A673 (cell line): ENCODE measurements at regions not wholly inside any gene's neighbourhood (a gene's known extent, or its start where the extent isn't known, plus 50 kb on each side); places are given as distances from the start of the nearest gene placed in this dataset.

Source experiments
- BruUV-seq: library from RNA; stranded (reverse); fragments of 400-500 nt; replicated peaks from 2 replicates; lab custom pipeline; 2021; lab: Mats Ljungman, UMichigan
- CTCF ChIA-PET: fragments of 300-600 bp; sonication (Branson Sonifier 250); formaldehyde crosslinking; loops from one replicate; lab custom pipeline; 2022; ENCODE audit warnings: antibody characterized with exemption; lab: Charles Lee
- POLR2A ChIA-PET: fragments of 300-600 bp; sonication (Branson Sonifier 250); formaldehyde crosslinking; loops from one replicate; lab custom pipeline; 2022; ENCODE audit warnings: antibody characterized with exemption; ENCODE audit not compliant: low non-redundant PET; lab: Charles Lee
- DNase-seq: peaks from one replicate; pipeline ENCODE4 v3.0.0-alpha.2; 2015; ENCODE audit warnings: low spot score
- H3K27ac ChIP-seq: fragments of 200-600 bp; sonication (generic); 2 replicates; pipeline ENCODE4 v1.5.1; 2016; ENCODE audit warnings: mixed run types, low read depth, mild to moderate bottlenecking, mixed read lengths, antibody characterized with exemption, low read length; ENCODE audit not compliant: poor library complexity, severe bottlenecking
- H3K27me3 ChIP-seq: fragments of 200-600 bp; sonication (generic); replicated peaks from 2 replicates; pipeline ENCODE4 v1.6.1; 2017; ENCODE audit warnings: mixed run types, low read depth, mild to moderate bottlenecking, mixed read lengths, antibody characterized with exemption, low read length; ENCODE audit not compliant: insufficient read depth, poor library complexity
- H3K36me3 ChIP-seq: fragments of 200-600 bp; sonication (generic); 2 replicates; pipeline ENCODE4 v1.6.1; 2016; ENCODE audit warnings: mixed run types, mild to moderate bottlenecking, mixed read lengths, antibody characterized with exemption, low read length; ENCODE audit not compliant: insufficient read depth, poor library complexity, severe bottlenecking
- H3K4me1 ChIP-seq: fragments of 200-600 bp; sonication (generic); 2 replicates; pipeline ENCODE4 v1.6.1; 2017; ENCODE audit warnings: mixed run types, mild to moderate bottlenecking, mixed read lengths, antibody characterized with exemption, low read length; ENCODE audit not compliant: insufficient read depth, poor library complexity, severe bottlenecking
- H3K4me3 ChIP-seq: fragments of 200-600 bp; sonication (generic); 2 replicates; pipeline ENCODE4 v1.5.1; 2016; ENCODE audit warnings: low read depth, mixed run types, mild to moderate bottlenecking, mixed read lengths, low read length; ENCODE audit not compliant: poor library complexity, severe bottlenecking
- H3K9me3 ChIP-seq: fragments of 200-600 bp; sonication (generic); 2 replicates; pipeline ENCODE4 v1.6.1; 2016; ENCODE audit warnings: mixed run types, low read depth, mild to moderate bottlenecking, mixed read lengths, antibody characterized with exemption, low read length; ENCODE audit not compliant: poor library complexity, severe bottlenecking
- CTCF ChIP-seq: fragments of 300-800, 200-600 bp; sonication (generic); conservative IDR thresholded peaks from 2 replicates; pipeline ENCODE4 v1.5.1; 2017; ENCODE audit warnings: low read depth, mild to moderate bottlenecking, antibody characterized with exemption, low read length, moderate library complexity, mixed read lengths
- EZH2 ChIP-seq: fragments of 200-600 bp; sonication (generic); IDR thresholded peaks from 2 replicates; pipeline ENCODE4 v1.6.1; 2017; ENCODE audit warnings: borderline replicate concordance, low read depth, mild to moderate bottlenecking, mixed read lengths, antibody characterized with exemption, low read length; ENCODE audit not compliant: poor library complexity, severe bottlenecking
- intact Hi-C: fragments of 100-400 bp; cut with micrococcal nuclease; formaldehyde crosslinking; loops from one replicate; pipeline ENCODE4 v1.10.0; 2022; ENCODE audit not compliant: unreplicated experiment

- no peak for DNase-seq
- H3K4me3 ChIP-seq = no peak overlapping the region
- H3K36me3 ChIP-seq = no peaks in the 10 kb centered on the region
- no peaks in the 10 kb centered on the region for H3K9me3 ChIP-seq
- BruUV-seq = no TSS peak
- intact Hi-C loops = no loop called here
- H3K4me1 ChIP-seq = peaks cover 5% of the 10 kb centered on the region
- H3K27ac ChIP-seq = no peak overlapping the region
- TF ChIP-seq CTCF (no peak), EZH2 (no peak)
- CTCF ChIA-PET = no interaction called here
- POLR2A ChIA-PET = no interaction called here
- no peaks in the 10 kb centered on the region for H3K27me3 ChIP-seq
Observed at GRCh38 chr6:164040994-164041393, 626.5 kb downstream of the QKI start.

- CTCF ChIA-PET = no interaction called here
Observed at GRCh38 chr6:164039954-164040375, 625.4 kb downstream of the QKI start.

DNA sequence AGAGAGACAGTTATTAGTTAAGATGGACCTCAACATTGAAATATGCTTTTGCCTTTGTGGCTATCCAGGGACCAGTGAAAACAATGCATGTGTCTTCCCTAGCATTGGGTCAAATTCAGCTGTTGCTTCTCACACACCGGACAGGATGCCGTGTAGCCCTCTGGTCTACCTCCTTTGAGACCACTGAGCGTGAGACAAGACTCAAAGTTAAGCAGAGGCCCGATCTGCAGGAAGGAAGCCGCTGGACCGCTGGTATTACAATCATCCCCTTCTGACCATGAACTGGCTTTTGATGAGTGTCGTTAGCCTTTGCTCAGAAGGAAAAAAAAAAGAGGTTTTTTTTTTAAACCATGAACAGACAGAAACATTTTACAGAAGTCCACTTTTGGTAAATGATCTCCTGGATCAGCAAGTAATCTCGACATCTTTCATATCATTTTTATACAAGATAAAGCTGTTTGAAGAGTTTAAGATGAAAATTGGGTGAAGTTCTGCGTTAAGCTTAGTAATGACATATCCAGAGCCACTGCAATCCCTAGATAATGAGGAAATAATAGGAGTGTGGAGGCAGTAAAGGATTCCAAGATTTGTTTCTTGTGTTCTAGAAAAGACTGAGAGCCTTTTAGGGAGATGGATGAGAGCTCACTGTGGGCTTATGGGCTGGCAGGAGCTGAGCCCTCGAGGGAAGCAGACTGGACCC, 622.8 kb downstream of the QKI start:
- BruUV-seq = no TSS peak
- ChIA-PET CTCF (no interaction called here), POLR2A (no interaction called here)
- TF ChIP-seq CTCF = no peak
- TF ChIP-seq EZH2 = no peak
- intact Hi-C loops = no loop called here
- DNase-seq = no peak
- Histone ChIP-seq H3K4me3 (no peak overlapping the region), H3K9me3 (no peaks in the 10 kb centered on the region), H3K27me3 (no peaks in the 10 kb centered on the region), H3K4me1 (peaks cover 5% of the 10 kb centered on the region), H3K27ac (no peak overlapping the region), H3K36me3 (no peaks in the 10 kb centered on the region)

More at GRCh38 chr6:164039954-164040375, 625.4 kb downstream of the QKI start:
- H3K4me1 ChIP-seq = peaks cover 5% of the 10 kb centered on the region
- no peaks in the 10 kb centered on the region for H3K36me3 ChIP-seq
- H3K9me3 ChIP-seq = no peaks in the 10 kb centered on the region
- no peaks in the 10 kb centered on the region for H3K27me3 ChIP-seq
- H3K27ac ChIP-seq = no peak overlapping the region
- H3K4me3 ChIP-seq = no peak overlapping the region
- POLR2A ChIA-PET = no interaction called here
- TF ChIP-seq CTCF (no peak), EZH2 (no peak)
- BruUV-seq = no TSS peak
- no peak for DNase-seq
- intact Hi-C loops = no loop called here
